Vagina (tissue), 2 donors: ENCODE measurements at regions not wholly inside any gene's neighbourhood (a gene's known extent, or its start where the extent isn't known, plus 50 kb on each side); places are given as distances from the start of the nearest gene placed in this dataset.

ENCODE experiments used
- POLR2A ChIP-seq, 2 donors: fragments of 450-650 bp; IDR thresholded peaks; one replicate each; pipeline ENCODE4 v1.6.1; 2017; ENCODE audit warnings: antibody characterized with exemption in 2 of 2, mild to moderate bottlenecking in 2 of 2, moderate library complexity in 2 of 2
- POLR2AphosphoS5 ChIP-seq, 2 donors: sonication (generic); formaldehyde crosslinking; IDR thresholded peaks; one replicate each; pipeline ENCODE4 v1.9.0; 2017; ENCODE audit warnings: antibody characterized with exemption in 2 of 2, mild to moderate bottlenecking in 2 of 2, low read depth in 1 of 2; ENCODE audit not compliant: insufficient read depth in 1 of 2
- TF ChIP-seq, protein P1 (sequence below), 3 experiments: fragments of 450-650 bp in 2 of 3; fragments of 200-600 bp in 1 of 3; sonication (generic) in 1 of 3; IDR thresholded peaks; one replicate each; pipeline ENCODE4 v1.5.1; 2017 to 2019; ENCODE audit warnings: antibody characterized with exemption in 3 of 3, mild to moderate bottlenecking in 2 of 3, moderate library complexity in 2 of 3

DNA sequence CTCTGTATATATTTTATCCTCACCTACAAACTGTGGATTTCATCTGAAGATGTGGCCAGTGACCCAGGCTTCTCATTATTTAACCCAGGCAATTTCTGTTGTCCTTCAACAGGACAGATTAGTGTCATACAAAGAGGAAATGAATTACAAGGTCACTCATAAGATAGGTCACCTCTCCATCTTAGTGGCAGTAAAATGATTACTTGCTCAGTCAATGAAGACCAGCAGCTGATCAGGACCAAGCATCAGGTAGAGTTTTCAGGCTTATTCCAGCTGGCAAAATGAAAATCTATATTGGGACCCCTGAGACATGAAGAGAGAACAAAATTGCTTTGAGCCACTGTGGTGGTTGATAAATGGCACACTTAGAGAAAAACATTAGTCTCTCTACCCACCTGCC, 135.2 kb upstream of the PRDM9 start:
- TF ChIP-seq, protein P1, sequence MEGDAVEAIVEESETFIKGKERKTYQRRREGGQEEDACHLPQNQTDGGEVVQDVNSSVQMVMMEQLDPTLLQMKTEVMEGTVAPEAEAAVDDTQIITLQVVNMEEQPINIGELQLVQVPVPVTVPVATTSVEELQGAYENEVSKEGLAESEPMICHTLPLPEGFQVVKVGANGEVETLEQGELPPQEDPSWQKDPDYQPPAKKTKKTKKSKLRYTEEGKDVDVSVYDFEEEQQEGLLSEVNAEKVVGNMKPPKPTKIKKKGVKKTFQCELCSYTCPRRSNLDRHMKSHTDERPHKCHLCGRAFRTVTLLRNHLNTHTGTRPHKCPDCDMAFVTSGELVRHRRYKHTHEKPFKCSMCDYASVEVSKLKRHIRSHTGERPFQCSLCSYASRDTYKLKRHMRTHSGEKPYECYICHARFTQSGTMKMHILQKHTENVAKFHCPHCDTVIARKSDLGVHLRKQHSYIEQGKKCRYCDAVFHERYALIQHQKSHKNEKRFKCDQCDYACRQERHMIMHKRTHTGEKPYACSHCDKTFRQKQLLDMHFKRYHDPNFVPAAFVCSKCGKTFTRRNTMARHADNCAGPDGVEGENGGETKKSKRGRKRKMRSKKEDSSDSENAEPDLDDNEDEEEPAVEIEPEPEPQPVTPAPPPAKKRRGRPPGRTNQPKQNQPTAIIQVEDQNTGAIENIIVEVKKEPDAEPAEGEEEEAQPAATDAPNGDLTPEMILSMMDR (IDR thresholded peaks at IDR 0.05) = no peak
- TF ChIP-seq POLR2AphosphoS5 (IDR thresholded peaks at IDR 0.05; ENCODE audit: insufficient read depth in 1 of 2, low read depth in 1 of 2) (no peak), POLR2A (IDR thresholded peaks at IDR 0.05) (no peak)
